Liver (tissue), 3 donors: ENCODE measurements at regions not wholly inside any gene's neighbourhood (a gene's known extent, or its start where the extent isn't known, plus 50 kb on each side); places are given as distances from the start of the nearest gene placed in this dataset.

Experiments used
- CTCF ChIP-seq: fragments of 150-350 bp; IDR thresholded peaks from 2 replicates; pipeline ENCODE4 v1.5.1; 2017; ENCODE audit warnings: improper control_type of control experiment, low read depth, low read length; ENCODE audit not compliant: missing input control
- EGR1 ChIP-seq, 2 donors: IDR thresholded peaks; 2 replicates each; pipeline ENCODE4 v1.6.1; 2016 to 2018; ENCODE audit warnings: antibody characterized with exemption in 2 of 2, low read depth in 2 of 2
- GABPA ChIP-seq, 2 donors: IDR thresholded peaks in 1 of 2; conservative IDR thresholded peaks in 1 of 2; 2 replicates each; pipeline ENCODE4 v1.6.1; 2016; ENCODE audit warnings: antibody characterized with exemption in 2 of 2, mild to moderate bottlenecking in 1 of 2, moderate library complexity in 1 of 2
- RAD21 ChIP-seq, 2 donors: IDR thresholded peaks; 2 replicates each; pipeline ENCODE4 v1.6.1; 2016; ENCODE audit warnings: antibody characterized with exemption in 2 of 2, mild to moderate bottlenecking in 2 of 2
- donor health status: healthy.
- donor health status: healthy.

GRCh38 chr11:33618351-33618710 is 82.3 kb downstream of the C11orf91 start:
- TF ChIP-seq CTCF: no peak
- TF ChIP-seq EGR1 (IDR thresholded peaks at IDR 0.05; ENCODE audit: low read depth in 2 of 2): no peak
- no peak for TF ChIP-seq GABPA (IDR thresholded peaks at IDR 0.05 in 1 of 2, conservative IDR thresholded peaks at IDR 0.05 in 1 of 2)
- no peak for TF ChIP-seq RAD21 (IDR thresholded peaks at IDR 0.05)
